Raji (cell line): ENCODE measurements at regions not wholly inside any gene's neighbourhood (a gene's known extent, or its start where the extent isn't known, plus 50 kb on each side); places are given as distances from the start of the nearest gene placed in this dataset.

Experiments
- POLR2A ChIP-seq: IDR thresholded peaks from 2 replicates; pipeline ENCODE4 v1.6.1; 2011; ENCODE audit warnings: low read depth, low read length, control low read depth; ENCODE audit not compliant: insufficient read depth

DNA sequence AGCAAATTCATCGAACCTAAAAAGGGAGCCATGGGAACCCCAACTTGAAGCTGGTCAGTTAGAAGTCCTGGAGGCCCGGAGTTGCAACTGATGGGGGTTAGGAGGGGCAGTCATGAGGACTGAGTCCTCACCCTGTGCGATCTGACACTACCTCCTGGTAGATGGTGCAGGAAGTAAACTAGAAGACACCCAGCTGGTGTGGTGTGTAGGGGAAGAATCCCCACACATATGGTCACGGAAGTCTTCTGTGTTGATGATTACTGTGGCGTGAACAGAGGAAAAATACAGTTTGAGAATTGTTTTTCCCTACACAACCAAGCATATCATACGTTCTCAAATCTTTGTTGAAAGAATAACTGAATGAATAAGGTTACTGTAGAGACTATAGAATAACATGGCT is 164.6 kb upstream of the KCTD7 start:
- no peak for TF ChIP-seq POLR2A

DNA sequence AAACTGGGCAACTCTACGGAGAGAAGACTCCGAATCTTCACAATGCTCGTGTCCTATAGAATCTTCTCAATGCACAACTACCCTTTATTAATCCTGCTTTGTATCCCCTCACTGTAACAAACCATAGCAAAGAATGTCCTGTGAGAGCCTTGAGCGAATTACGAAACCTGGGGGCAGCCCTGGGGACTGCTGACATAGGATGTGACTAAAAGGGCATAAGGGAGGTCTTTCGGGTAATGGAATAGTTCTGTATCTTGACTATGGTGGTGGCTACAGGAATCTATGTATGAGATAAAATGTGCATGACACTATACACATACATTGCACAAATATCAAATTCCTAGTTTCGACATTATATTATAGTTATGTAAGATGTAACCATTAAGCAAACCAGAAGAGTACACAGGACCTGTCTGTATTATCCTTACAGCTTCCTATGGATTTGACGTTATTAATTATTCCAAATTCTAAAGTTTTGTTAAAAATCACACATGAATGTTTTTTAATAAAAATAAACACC is 162.5 kb upstream of the KCTD7 start:
- TF ChIP-seq POLR2A = no peak

DNA sequence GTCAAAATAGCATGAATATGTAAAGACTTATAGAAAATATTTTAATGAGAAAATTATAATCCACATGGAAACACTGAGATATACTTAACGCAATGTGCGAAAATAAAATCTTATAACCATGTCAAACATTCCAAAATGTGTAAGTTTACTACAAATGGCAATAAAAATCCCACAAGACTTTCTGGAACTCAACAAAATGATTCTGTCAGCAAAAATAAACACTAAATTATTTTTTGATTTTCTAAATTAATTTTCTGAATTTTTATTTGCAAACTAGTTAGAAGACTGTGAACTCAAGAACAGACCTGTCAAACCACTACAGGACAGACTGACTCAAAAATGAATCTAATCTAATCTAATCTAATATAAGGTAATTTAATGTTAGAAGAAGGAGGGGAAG is 160.8 kb upstream of the KCTD7 start:
- TF ChIP-seq POLR2A = no peak

DNA sequence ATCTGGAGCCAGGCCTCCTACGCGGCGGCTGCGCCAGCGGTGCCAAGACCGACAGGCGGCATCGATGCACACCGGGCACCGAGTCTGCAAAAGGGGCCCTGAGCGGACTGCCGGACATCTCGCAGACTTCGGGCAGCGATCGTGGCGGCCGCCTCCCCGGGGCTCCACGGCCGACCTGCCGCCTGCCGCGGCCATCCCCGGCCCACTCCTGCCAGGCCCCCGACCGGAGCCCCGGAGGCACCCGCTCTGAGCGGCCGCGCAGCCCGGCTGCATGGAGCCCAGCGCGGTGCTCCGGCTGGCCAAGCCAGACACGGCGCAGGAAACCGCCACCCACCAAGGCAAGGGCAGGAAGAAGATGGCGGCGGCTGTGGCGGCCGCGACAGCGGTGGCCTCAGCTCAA is 154.2 kb upstream of the KCTD7 start:
- no peak for TF ChIP-seq POLR2A

DNA sequence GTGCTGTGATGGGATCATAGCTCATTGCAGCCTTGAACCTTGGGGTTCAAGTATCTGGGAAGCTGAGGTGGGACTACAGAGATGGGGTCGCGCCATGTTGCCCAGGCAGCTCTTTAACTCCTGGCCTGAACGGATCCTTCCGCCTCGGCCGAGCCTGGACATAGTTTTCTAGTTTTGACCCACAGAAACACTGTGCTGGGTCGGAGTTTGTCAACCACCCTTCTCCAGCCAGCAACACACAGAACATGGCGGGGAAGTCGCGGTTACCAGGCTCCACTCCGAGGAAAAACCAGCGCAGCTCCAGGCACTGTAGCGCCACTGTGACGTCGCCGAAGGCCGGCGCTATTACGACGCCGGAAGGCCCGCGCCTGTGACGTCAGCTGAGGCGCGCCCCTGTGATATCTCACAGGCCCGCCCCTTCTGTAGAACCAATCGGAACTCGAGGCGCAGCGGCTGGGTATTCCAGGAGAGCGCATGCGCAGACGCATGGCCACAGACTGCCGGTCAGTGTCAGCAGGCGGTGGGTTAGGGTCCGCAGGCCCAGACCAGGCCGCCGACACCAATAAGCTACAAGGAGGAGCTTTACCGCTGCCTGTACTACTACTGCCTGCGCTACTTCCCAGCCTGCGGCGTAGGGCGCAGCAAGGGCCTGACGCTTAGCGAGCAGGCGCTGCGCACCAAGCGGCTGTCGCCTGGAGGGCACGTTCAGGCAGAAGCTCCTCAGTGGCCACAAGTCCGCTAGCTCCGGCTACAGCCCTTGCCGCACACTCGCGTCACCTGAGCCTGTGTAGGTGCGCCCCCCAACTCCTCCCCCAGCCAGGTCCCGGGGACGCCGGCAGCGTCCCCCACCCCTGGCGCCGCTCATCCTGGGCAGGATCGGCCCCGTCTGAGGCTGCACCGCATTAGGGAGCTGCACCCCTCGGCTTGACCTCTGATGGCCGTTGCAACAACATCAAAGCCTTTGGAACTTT is 135.2 kb upstream of the KCTD7 start:
- peak; percentile 99 for TF ChIP-seq POLR2A

DNA sequence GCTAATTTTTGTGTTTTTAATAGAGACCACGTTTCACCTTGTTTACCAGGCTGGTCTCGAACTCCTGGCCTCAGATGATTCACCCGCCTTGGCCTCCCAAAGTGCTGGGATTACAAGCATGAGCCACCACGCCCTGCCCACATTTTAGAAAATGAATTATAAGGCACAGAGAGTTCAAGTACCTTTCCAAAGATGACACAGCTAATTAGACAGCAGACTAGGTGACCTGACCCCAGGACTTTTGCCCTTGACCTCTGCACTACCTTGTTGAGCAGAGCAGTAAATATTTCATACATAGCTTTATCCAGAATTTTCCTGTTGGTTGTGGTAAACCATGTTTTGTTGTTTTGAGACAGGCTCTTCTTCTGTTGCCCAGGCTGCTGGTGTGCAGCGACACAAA is 131.3 kb upstream of the KCTD7 start:
- no peak for TF ChIP-seq POLR2A

DNA sequence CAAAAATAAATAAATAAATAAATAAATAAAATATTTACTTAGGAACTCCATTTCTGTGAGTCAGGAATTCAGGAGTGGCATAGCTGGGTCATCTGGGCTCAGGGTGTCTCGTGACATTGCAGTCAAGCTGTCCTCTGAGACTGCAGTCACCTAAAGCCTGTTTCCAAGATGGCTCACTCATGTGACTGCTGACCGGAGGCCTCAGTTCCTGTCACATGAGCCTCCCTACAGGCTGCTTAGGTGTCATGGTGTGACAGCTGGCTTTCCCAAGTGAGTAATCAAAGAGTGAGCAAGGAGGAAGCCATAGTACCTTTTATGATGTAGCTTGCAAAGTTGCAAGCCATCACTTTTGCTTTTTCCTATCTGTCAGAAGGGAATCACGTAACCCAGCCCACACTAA is 128.6 kb upstream of the KCTD7 start:
- no peak for TF ChIP-seq POLR2A

DNA sequence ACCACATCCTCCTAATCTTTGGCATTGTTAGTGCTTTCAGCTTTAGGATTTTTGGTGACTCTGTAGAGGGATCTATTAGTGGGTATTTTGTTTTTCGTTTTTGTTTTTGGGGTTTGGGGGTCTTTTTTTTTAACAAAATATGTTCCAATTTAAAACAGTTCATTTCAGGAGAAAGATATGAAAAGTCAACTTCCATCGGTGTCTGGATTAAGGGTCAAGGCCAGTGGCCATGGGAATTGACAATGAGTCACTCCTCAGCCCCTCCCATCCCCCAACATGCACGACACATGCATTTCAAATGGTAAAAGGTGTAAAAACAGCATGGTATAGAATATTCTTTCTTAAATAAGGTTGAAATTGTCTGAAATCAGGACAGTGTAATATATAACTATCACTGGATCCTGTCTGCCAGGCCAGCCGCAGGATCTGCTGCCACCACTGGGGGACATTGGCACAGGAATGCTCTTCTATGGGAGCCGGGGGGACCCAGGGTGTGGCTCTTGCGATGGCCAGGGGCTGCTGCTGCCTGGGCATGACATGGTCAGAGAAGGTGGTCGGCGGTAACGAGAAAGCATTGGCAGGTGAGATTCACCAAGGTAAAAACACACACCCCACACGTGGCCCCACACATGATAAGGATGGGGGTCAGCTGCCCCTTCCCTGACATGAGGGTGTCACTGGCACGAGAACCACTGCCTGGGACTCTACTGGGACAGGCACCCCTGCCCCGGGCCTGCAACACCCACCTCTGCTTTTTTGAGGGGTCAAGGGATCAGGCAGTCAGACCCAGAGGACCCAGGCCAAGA is 126.2 kb upstream of the KCTD7 start:
- TF ChIP-seq POLR2A = no peak

DNA sequence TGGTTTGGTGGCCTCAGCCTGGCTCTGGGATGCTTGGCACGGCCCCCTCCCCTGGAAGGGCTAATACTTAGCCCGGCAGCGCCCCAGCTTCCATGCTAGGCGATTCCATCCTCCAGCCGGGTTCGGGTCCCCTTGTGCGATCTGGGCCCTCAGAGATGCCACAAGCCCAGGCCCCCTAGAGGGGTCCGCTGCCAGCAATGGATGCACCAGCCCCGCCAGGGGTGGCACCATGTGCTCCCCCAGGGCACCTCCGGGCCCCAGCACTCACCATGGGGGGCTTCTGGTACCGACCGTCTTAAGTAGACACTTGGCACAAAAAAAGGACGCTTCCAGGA is 125.7 kb upstream of the KCTD7 start:
- TF ChIP-seq POLR2A = no peak

DNA sequence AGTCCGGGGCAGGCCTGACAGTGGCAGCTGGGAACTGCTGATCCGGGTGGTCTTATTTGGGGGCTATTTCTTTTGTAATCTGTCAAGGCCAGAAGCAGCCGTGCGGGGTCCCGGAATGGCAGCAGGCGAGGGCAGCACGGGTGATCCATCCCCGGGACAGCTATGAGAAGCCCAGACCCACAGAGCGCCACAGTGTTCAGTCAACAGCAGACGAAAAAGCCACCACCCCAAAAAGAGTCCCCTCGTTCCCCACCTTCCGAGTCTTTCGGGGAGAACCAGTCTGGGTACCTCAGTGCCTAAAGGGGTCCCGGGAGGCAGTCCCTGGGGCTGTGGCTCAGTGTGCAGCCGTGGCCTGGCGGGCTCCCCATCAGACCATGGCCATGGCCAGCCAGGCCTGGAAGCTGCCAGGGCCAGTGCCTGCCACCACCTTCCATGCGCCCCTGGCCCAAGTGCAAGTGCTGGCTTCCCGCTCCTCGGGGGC is 125.1 kb upstream of the KCTD7 start:
- no peak for TF ChIP-seq POLR2A

DNA sequence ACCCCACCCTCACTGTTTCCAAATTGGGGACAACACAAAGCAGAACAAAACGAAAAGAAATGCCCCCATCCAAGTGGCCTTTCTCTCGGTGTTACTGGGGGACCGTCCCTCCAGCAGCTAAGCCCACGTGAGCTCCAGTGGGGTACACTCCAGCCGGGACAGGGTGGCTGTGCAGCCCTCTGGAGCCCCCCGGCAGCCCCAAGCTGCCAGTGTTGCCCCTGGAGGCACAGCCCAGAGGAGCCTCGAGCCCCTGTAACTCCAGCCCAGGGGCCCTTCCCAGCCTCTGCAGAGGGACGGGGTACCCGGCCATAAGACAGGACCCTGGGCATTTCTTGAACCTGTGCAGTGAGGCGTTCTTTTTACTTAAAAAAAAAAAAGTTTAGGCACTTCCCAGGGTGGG is 124.5 kb upstream of the KCTD7 start:
- no peak for TF ChIP-seq POLR2A

DNA sequence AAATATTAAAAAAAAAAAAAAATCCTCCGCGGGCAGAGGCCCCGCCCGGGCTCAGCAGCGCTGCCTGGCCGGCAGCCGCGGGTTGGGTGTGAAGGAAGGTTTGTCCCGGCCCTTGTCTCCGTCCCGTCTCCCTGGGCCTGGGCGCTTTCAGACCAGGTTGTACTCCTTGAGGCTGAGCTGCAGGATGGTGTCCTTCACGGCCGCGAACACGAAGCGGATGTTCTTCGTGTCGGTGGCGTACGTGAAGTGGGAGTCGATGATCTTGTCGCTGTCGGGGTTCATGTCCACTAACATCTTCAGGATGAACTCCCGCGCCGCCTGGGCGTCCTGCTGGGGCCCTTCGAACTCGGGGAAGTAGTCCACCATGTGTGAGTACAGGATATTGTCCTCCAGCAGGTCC is 123.7 kb upstream of the KCTD7 start:
- no peak for TF ChIP-seq POLR2A

DNA sequence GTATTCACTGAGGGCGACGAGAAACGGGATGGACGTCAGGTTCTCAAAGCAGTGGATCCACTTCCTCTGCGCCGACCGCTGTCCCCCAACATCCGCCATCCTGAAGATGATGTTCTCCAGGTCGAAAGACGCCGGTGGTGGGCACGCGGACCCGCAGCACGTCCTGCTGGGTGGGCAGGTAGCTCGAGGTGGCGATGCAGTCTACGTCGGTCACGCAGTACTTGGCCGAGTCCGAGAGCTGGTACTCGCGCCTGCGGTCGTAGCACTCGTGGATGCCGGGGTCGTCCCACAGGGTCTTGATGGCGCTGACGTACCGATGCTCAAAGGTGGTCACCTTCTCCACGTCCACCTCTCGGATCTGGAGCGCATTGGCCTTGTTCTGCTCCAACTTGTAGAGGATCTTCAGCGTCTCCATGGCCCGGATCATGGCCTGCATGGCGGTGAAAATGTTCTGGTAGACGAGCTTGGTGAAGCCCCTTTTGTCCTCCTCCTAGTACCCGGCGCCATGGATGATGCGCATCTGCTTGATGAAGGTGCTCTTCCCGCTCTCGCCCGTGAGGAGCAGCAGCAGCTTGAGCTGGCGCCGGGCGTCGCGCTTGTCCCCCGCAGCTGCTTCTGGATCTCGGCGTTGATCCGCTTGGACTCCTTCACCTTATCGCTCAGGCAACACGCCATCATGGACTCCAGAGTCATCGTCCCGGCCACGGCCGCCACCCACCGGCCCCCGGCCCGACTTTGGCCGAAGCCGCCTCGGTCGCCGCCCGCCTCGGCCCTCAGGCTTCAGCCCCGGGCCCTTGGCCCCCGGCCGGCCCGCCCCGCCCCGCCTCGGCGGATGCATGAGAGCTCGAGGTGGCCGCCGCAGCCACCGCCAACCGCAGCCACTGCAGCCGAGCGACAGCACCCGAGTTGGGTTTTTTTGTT is 122.9 kb upstream of the KCTD7 start:
- TF ChIP-seq POLR2A = no peak

DNA sequence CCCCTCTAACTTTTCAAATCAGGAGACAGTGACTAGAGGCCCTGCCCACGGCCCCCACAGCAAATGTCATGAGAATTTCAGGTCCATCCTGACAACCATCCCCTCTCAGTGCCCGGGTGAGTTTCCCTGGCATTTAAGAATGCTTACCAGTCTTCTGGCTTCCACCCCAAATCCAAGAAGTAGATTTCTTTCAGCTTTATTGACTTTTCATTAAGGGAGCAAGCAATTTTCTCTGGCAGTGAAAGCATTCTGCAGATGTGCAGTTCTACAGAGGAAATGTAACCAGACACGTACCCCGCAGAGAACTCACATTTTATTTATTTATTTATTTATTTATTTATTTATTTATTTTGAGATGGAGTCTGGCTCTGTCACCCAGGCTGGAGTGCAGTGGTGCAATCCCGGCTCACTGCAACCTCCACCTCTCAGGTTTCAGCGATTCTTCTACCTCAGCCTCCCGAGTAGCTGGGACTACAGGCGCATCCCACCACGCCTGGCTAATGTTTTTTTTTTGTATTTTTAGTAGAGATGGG is 120.9 kb upstream of the KCTD7 start:
- no peak for TF ChIP-seq POLR2A
